ENCODE measurements at regions not wholly inside any gene's neighbourhood (a gene's known extent, or its start where the extent isn't known, plus 50 kb on each side); places are given as distances from the start of the nearest gene placed in this dataset.

DNA sequence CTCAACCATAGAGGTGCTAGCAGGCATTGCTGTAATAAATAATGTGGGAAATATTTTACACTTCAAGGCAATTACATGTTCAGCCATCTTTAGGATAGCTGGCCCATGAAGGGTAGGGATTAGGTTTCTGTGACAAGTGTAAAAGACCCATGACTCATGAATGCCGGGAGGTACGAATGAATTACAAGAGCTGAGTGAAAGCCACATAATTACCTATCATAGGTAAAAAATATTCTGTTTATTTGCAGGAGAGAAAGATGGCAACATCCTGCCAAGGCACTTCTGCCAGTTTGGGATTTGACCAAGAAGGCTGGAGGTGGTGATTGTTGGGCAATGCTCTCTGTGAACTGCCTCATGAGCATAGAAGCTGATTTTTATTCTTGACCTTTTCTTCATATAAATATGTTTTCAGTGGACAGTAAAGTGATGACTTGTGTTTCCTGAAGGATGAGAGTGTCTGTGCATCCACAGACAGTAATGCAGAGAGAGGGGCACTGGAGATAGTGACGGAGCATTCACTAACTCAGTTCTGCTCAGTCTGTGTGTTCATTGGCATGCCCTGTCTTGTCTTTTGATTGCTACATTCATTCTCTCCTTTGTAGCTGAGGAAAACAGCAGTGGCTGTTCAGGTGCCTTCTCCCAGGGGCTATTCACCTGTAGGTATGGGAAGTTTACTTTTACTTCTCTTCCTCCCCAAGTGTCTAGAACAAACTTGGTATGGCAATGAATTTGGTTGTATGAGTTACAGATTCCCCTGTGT is 481.1 kb downstream of the TFAP2B start:
- H3K9ac ChIP-seq, result no peak overlapping the region
- TF ChIP-seq, protein P1, sequence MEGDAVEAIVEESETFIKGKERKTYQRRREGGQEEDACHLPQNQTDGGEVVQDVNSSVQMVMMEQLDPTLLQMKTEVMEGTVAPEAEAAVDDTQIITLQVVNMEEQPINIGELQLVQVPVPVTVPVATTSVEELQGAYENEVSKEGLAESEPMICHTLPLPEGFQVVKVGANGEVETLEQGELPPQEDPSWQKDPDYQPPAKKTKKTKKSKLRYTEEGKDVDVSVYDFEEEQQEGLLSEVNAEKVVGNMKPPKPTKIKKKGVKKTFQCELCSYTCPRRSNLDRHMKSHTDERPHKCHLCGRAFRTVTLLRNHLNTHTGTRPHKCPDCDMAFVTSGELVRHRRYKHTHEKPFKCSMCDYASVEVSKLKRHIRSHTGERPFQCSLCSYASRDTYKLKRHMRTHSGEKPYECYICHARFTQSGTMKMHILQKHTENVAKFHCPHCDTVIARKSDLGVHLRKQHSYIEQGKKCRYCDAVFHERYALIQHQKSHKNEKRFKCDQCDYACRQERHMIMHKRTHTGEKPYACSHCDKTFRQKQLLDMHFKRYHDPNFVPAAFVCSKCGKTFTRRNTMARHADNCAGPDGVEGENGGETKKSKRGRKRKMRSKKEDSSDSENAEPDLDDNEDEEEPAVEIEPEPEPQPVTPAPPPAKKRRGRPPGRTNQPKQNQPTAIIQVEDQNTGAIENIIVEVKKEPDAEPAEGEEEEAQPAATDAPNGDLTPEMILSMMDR (conservative IDR thresholded peaks at IDR 0.05; ENCODE audit: low read depth, low read length), result no peak

DNA sequence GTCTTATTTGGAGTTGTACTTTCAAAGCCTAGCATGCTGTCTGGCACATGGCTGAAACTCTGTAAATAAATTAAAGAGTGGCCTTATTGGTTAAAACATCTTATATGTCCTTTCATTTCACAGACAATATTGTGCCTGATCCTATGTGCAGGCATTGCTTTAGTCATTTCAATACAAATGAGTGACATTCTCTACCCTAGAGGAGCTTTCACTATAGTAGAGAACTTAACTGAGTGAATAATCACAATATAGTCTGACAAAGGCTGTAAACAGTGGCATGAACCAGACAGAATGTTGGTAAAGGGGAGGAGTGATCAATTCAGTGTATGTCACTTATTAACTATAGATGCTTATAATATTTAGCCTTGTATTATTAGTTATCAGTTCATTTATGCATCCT is 481.8 kb downstream of the TFAP2B start:
- H3K4me2 ChIP-seq, result no peak overlapping the region

More for the DNA sequence above, 481.1 kb downstream of the TFAP2B start:
- no peaks in the 10 kb centered on the region for H3K27me3 ChIP-seq (ENCODE audit: insufficient read depth, low read depth)
- H4K20me1 ChIP-seq (ENCODE audit: insufficient read depth), result no peaks in the 10 kb centered on the region
- no peak overlapping the region for H2AFZ ChIP-seq (ENCODE audit: low read depth)
- H3K79me2 ChIP-seq (ENCODE audit: insufficient read depth, low read depth), result no peaks in the 10 kb centered on the region
- H3K36me3 ChIP-seq (ENCODE audit: insufficient read depth), result no peaks in the 10 kb centered on the region
- no peak overlapping the region for H3K27ac ChIP-seq
- H3K4me3 ChIP-seq (IDR thresholded peaks at IDR 0.05; ENCODE audit: insufficient read depth, low read depth, low read length), result no peak overlapping the region
- H3K4me2 ChIP-seq, result no peak overlapping the region
- H3K4me1 ChIP-seq (ENCODE audit: low read depth, poor library complexity, severe bottlenecking), result no peaks in the 10 kb centered on the region

DNA sequence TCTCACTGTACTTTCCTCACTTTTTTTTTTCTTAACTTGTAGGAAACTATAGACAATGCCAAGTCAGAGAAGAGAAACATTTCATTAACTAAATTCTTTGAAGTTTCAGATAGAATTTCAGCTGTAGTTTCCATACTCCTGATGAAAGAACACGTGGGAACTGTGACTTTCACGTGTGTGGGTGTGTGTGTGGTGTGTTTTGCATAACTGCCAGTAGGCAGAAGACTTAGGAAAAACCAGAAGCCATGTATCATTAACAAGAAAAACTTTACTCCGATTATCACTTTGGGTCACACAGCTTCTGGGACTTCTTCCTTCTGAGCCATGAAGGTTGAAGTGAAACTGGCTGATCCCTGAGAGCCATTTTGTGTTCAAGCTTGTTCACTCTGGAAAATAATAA is 483.3 kb downstream of the TFAP2B start:
- Histone ChIP-seq H3K27me3 (ENCODE audit: insufficient read depth, low read depth) (no peaks in the 10 kb centered on the region), H3K4me2 (no peak overlapping the region), H3K9ac (no peak overlapping the region), H2AFZ (ENCODE audit: low read depth) (no peak overlapping the region), H4K20me1 (ENCODE audit: insufficient read depth) (no peaks in the 10 kb centered on the region), H3K4me1 (ENCODE audit: low read depth, poor library complexity, severe bottlenecking) (no peaks in the 10 kb centered on the region), H3K4me3 (IDR thresholded peaks at IDR 0.05; ENCODE audit: insufficient read depth, low read depth, low read length) (no peak overlapping the region), H3K27ac (no peak overlapping the region), H3K79me2 (ENCODE audit: insufficient read depth, low read depth) (no peaks in the 10 kb centered on the region), H3K36me3 (ENCODE audit: insufficient read depth) (no peaks in the 10 kb centered on the region)
- TF ChIP-seq, protein P1 (conservative IDR thresholded peaks at IDR 0.05; ENCODE audit: low read depth, low read length), result no peak

More for the DNA sequence above, 481.8 kb downstream of the TFAP2B start:
- TF ChIP-seq, protein P1 (conservative IDR thresholded peaks at IDR 0.05; ENCODE audit: low read depth, low read length), result no peak
- H3K9ac ChIP-seq, result no peak overlapping the region
- no peaks in the 10 kb centered on the region for H3K79me2 ChIP-seq (ENCODE audit: insufficient read depth, low read depth)
- H3K27me3 ChIP-seq (ENCODE audit: insufficient read depth, low read depth), result no peaks in the 10 kb centered on the region
- no peak overlapping the region for H3K4me3 ChIP-seq (IDR thresholded peaks at IDR 0.05; ENCODE audit: insufficient read depth, low read depth, low read length)
- H3K27ac ChIP-seq, result no peak overlapping the region
- H3K4me1 ChIP-seq (ENCODE audit: low read depth, poor library complexity, severe bottlenecking), result no peaks in the 10 kb centered on the region
- no peaks in the 10 kb centered on the region for H4K20me1 ChIP-seq (ENCODE audit: insufficient read depth)
- no peaks in the 10 kb centered on the region for H3K36me3 ChIP-seq (ENCODE audit: insufficient read depth)
- H2AFZ ChIP-seq (ENCODE audit: low read depth), result no peak overlapping the region

DNA sequence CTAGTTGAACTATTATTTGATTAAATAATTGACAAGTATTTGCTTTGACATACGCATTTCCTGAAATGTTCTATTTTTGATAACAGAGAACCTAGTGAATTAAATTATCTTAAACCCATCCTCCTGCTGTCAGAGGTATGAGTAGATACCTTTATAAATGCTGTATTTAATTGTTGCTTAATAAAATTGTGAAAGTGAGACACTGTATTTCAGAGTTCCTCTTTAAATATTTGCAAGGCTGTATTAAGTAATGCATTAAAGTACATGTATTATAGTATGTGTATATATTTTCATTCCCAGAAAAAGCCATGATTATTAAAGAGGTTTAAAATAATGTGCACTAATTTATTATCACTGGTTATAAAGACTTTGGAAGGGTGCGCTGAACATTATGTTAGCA is 483.8 kb downstream of the TFAP2B start:
- Histone ChIP-seq H3K9ac (no peak overlapping the region), H3K36me3 (ENCODE audit: insufficient read depth) (no peaks in the 10 kb centered on the region), H3K4me1 (ENCODE audit: low read depth, poor library complexity, severe bottlenecking) (no peaks in the 10 kb centered on the region), H3K79me2 (ENCODE audit: insufficient read depth, low read depth) (no peaks in the 10 kb centered on the region), H3K4me3 (IDR thresholded peaks at IDR 0.05; ENCODE audit: insufficient read depth, low read depth, low read length) (no peak overlapping the region), H3K27ac (no peak overlapping the region), H3K4me2 (no peak overlapping the region), H3K27me3 (ENCODE audit: insufficient read depth, low read depth) (no peaks in the 10 kb centered on the region), H2AFZ (ENCODE audit: low read depth) (no peak overlapping the region), H4K20me1 (ENCODE audit: insufficient read depth) (no peaks in the 10 kb centered on the region)
- TF ChIP-seq, protein P1 (conservative IDR thresholded peaks at IDR 0.05; ENCODE audit: low read depth, low read length), result no peak
